ENCODE measurements at regions not wholly inside any gene's neighbourhood (a gene's known extent, or its start where the extent isn't known, plus 50 kb on each side); places are given as distances from the start of the nearest gene placed in this dataset.

DNA sequence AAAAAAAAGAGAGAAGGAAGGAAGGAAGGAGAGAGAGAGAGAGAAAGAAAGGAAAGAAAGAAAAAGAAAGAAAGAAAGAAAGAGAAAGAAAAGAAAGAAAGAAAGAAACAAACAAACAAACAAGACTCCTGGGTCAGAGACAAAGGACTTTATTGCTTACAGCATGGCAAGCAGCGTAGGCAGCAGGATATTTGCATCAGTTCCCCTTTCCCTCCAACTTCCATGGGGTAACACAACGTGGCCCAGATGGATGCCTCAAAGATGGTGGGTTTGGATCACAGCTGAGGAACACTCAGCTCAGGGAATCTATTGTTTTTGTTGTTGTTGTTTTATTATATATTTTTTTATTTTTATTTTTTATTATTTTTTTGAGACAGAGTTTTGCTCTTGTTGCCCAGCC is 128.5 kb upstream of the VKORC1L1 start:
- TF ChIP-seq, protein P1, sequence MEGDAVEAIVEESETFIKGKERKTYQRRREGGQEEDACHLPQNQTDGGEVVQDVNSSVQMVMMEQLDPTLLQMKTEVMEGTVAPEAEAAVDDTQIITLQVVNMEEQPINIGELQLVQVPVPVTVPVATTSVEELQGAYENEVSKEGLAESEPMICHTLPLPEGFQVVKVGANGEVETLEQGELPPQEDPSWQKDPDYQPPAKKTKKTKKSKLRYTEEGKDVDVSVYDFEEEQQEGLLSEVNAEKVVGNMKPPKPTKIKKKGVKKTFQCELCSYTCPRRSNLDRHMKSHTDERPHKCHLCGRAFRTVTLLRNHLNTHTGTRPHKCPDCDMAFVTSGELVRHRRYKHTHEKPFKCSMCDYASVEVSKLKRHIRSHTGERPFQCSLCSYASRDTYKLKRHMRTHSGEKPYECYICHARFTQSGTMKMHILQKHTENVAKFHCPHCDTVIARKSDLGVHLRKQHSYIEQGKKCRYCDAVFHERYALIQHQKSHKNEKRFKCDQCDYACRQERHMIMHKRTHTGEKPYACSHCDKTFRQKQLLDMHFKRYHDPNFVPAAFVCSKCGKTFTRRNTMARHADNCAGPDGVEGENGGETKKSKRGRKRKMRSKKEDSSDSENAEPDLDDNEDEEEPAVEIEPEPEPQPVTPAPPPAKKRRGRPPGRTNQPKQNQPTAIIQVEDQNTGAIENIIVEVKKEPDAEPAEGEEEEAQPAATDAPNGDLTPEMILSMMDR (IDR thresholded peaks at IDR 0.05 in 4 of 5, conservative IDR thresholded peaks at IDR 0.05 in 1 of 5) = no peak
- no peak for TF ChIP-seq POLR2A (IDR thresholded peaks at IDR 0.05)
